ENCODE measurements at regions not wholly inside any gene's neighbourhood (a gene's known extent, or its start where the extent isn't known, plus 50 kb on each side); places are given as distances from the start of the nearest gene placed in this dataset.

DNA sequence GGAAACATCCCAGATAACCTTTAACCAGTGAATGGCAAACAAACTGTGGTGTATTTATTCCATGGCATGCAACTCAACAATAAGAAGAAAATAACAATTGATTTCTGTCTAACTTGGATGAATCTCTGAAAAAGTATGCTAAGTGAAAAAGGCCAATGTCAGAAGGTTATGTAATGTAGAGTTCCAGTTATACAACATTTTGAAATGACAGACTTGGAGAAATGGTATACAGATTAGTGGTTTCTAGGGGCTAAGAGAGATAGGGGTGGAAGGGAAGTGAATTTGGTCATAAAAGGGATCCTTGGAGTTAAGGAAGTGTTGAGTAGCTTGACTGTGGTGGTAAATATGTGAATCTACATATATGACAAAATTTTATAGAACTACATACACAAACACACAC is 269.4 kb upstream of the SUCLG2 start:
- Histone ChIP-seq H3K36me3 (ENCODE audit: control insufficient read depth in 1 of 2, insufficient read depth in 2 of 2, low read depth in 1 of 2, low read length in 2 of 2) (no peaks in the 10 kb centered on the region), H3K14ac (ENCODE audit: low read length in 2 of 2) (no peak overlapping the region), H3K9ac (ENCODE audit: low read length) (no peak overlapping the region), H2AK5ac (ENCODE audit: low read length, severe bottlenecking) (no peak overlapping the region), H3K4me1 (ENCODE audit: control insufficient read depth, insufficient read depth, low read depth, low read length) (no peaks in the 10 kb centered on the region), H3K4ac (ENCODE audit: low read depth in 1 of 2, low read length in 2 of 2) (no peak overlapping the region), H3K18ac (ENCODE audit: low read depth in 1 of 2, low read length in 2 of 2) (no peak overlapping the region), H3K79me1 (replicated peaks; ENCODE audit: low read length, poor library complexity, severe bottlenecking) (no peaks in the 10 kb centered on the region), H2AFZ (ENCODE audit: low read depth, low read length) (no peak overlapping the region), H2BK15ac (ENCODE audit: low read depth, poor library complexity, severe bottlenecking) (no peak overlapping the region), H3K4me3 (ENCODE audit: insufficient read depth in 1 of 2, low read depth in 1 of 2, low read length in 2 of 2) (no peak overlapping the region), H4K91ac (ENCODE audit: low read length) (no peak overlapping the region), H3K9me3 (ENCODE audit: control insufficient read depth, low read length) (peaks cover 12% of the 10 kb centered on the region), H3K27ac (ENCODE audit: low read length, poor library complexity, severe bottlenecking) (no peak overlapping the region), H3K4me2 (ENCODE audit: low read length, poor library complexity, severe bottlenecking) (no peak overlapping the region), H3K23ac (ENCODE audit: low read length in 2 of 2) (no peak overlapping the region), H2BK5ac (ENCODE audit: low read depth, low read length, poor library complexity, severe bottlenecking) (no peak overlapping the region), H2BK120ac (ENCODE audit: low read depth, low read length) (no peak overlapping the region), H4K8ac (ENCODE audit: low read length) (no peak overlapping the region), H3K27me3 (ENCODE audit: control insufficient read depth in 1 of 2, insufficient read depth in 1 of 2, low read length in 2 of 2) (no peaks in the 10 kb centered on the region), H2BK12ac (ENCODE audit: low read length in 2 of 2) (no peak overlapping the region)
- DNase-seq = no peak

DNA sequence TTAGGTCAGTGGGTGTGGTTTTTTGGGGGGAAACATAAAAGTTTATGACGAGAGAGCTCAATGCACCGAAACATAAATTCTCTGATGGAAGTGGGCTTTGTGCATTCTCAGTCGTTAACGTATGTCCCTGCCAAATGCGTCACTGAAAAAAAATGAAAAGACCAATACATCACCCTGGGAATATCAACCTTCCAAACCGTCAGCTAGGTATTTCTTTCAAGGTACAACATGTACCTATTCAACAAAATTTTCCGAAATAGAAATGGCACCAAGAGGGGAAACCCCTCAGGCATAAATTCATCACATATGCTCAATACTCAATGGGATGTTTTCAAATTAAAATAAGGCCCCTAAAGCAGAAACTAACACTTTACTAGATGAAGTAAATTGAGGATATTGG is 266.6 kb upstream of the SUCLG2 start:
- Histone ChIP-seq H2BK120ac (ENCODE audit: low read depth, low read length) (no peak overlapping the region), H4K8ac (ENCODE audit: low read length) (no peak overlapping the region), H2AK5ac (ENCODE audit: low read length, severe bottlenecking) (no peak overlapping the region), H3K18ac (ENCODE audit: low read depth in 1 of 2, low read length in 2 of 2) (no peak overlapping the region), H3K23ac (ENCODE audit: low read length in 2 of 2) (no peak overlapping the region), H3K27me3 (ENCODE audit: control insufficient read depth in 1 of 2, insufficient read depth in 1 of 2, low read length in 2 of 2) (no peaks in the 10 kb centered on the region), H3K79me1 (replicated peaks; ENCODE audit: low read length, poor library complexity, severe bottlenecking) (no peaks in the 10 kb centered on the region), H3K4ac (ENCODE audit: low read depth in 1 of 2, low read length in 2 of 2) (no peak overlapping the region), H2AFZ (ENCODE audit: low read depth, low read length) (no peak overlapping the region), H3K9me3 (ENCODE audit: control insufficient read depth, low read length) (peaks cover 5% of the 10 kb centered on the region), H3K4me2 (ENCODE audit: low read length, poor library complexity, severe bottlenecking) (no peak overlapping the region), H3K14ac (ENCODE audit: low read length in 2 of 2) (no peak overlapping the region), H3K4me3 (ENCODE audit: insufficient read depth in 1 of 2, low read depth in 1 of 2, low read length in 2 of 2) (no peak overlapping the region), H3K36me3 (ENCODE audit: control insufficient read depth in 1 of 2, insufficient read depth in 2 of 2, low read depth in 1 of 2, low read length in 2 of 2) (no peaks in the 10 kb centered on the region), H3K27ac (ENCODE audit: low read length, poor library complexity, severe bottlenecking) (no peak overlapping the region), H4K91ac (ENCODE audit: low read length) (no peak overlapping the region), H2BK5ac (ENCODE audit: low read depth, low read length, poor library complexity, severe bottlenecking) (no peak overlapping the region), H2BK15ac (ENCODE audit: low read depth, poor library complexity, severe bottlenecking) (no peak overlapping the region), H3K9ac (ENCODE audit: low read length) (no peak overlapping the region), H2BK12ac (ENCODE audit: low read length in 2 of 2) (no peak overlapping the region), H3K4me1 (ENCODE audit: control insufficient read depth, insufficient read depth, low read depth, low read length) (no peaks in the 10 kb centered on the region)
- WGBS = 83% methylated on average over 7 of the region's 7 CpGs
- no peak for DNase-seq

DNA sequence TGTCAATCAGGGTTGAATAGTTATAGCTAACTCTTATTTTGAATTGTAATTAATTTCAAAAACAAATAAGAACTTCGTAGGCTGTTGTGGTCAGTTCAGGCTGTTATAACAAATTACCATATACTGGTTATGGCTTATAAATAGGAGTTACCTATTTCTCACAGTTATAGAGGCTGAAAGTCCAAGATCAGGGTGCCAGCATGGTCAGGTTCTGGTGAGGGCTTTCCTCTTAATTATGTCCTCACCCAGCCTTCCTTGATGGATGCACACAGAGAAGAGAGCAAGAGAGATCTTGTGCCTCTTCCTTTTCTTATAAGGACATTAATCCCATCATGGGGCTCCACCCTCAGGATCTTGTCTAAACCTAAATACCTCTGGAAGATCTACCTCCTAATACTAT is 265.9 kb upstream of the SUCLG2 start:
- Histone ChIP-seq H2BK5ac (ENCODE audit: low read depth, low read length, poor library complexity, severe bottlenecking) (no peak overlapping the region), H3K14ac (ENCODE audit: low read length in 2 of 2) (no peak overlapping the region), H3K9me3 (ENCODE audit: control insufficient read depth, low read length) (peaks cover 5% of the 10 kb centered on the region), H4K91ac (ENCODE audit: low read length) (no peak overlapping the region), H3K23ac (ENCODE audit: low read length in 2 of 2) (no peak overlapping the region), H2BK15ac (ENCODE audit: low read depth, poor library complexity, severe bottlenecking) (no peak overlapping the region), H3K4me1 (ENCODE audit: control insufficient read depth, insufficient read depth, low read depth, low read length) (no peaks in the 10 kb centered on the region), H3K9ac (ENCODE audit: low read length) (no peak overlapping the region), H3K4me3 (ENCODE audit: insufficient read depth in 1 of 2, low read depth in 1 of 2, low read length in 2 of 2) (no peak overlapping the region), H3K27me3 (ENCODE audit: control insufficient read depth in 1 of 2, insufficient read depth in 1 of 2, low read length in 2 of 2) (no peaks in the 10 kb centered on the region), H2AK5ac (ENCODE audit: low read length, severe bottlenecking) (no peak overlapping the region), H2AFZ (ENCODE audit: low read depth, low read length) (no peak overlapping the region), H3K4me2 (ENCODE audit: low read length, poor library complexity, severe bottlenecking) (no peak overlapping the region), H4K8ac (ENCODE audit: low read length) (no peak overlapping the region), H3K27ac (ENCODE audit: low read length, poor library complexity, severe bottlenecking) (no peak overlapping the region), H2BK12ac (ENCODE audit: low read length in 2 of 2) (no peak overlapping the region), H3K18ac (ENCODE audit: low read depth in 1 of 2, low read length in 2 of 2) (no peak overlapping the region), H3K4ac (ENCODE audit: low read depth in 1 of 2, low read length in 2 of 2) (no peak overlapping the region), H3K79me1 (replicated peaks; ENCODE audit: low read length, poor library complexity, severe bottlenecking) (no peaks in the 10 kb centered on the region), H3K36me3 (ENCODE audit: control insufficient read depth in 1 of 2, insufficient read depth in 2 of 2, low read depth in 1 of 2, low read length in 2 of 2) (no peaks in the 10 kb centered on the region), H2BK120ac (ENCODE audit: low read depth, low read length) (no peak overlapping the region)
- WGBS = no CpG with 5 or more reads among the region's 1 CpG
- no peak for DNase-seq

DNA sequence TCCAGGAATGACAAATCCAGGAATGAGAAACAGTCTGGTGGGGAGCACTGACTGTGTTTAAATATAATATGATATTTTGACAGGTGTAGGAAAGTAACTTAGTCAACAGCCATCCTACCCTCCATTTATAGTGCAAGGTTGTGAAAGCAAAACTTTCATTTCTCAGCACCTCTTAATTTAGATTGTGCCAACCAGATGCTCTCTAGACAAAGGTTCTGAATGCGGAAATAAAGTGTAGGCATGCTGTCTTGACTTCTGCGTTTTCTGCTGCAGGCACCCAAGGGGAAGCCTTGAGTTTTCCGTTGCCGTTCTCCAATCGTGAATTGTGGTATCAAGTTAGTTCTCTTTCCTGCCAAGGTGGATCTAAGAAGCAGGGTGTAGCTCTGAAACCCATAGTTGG is 261.9 kb upstream of the SUCLG2 start:
- Histone ChIP-seq H3K4me1 (ENCODE audit: control insufficient read depth, insufficient read depth, low read depth, low read length) (no peaks in the 10 kb centered on the region), H2BK120ac (ENCODE audit: low read depth, low read length) (no peak overlapping the region), H3K9me3 (ENCODE audit: control insufficient read depth, low read length) (peaks cover under 1% of the 10 kb centered on the region), H3K4me2 (ENCODE audit: low read length, poor library complexity, severe bottlenecking) (no peak overlapping the region), H3K23ac (ENCODE audit: low read length in 2 of 2) (no peak overlapping the region), H3K14ac (ENCODE audit: low read length in 2 of 2) (no peak overlapping the region), H2BK5ac (ENCODE audit: low read depth, low read length, poor library complexity, severe bottlenecking) (no peak overlapping the region), H3K4me3 (ENCODE audit: insufficient read depth in 1 of 2, low read depth in 1 of 2, low read length in 2 of 2) (no peak overlapping the region), H3K4ac (ENCODE audit: low read depth in 1 of 2, low read length in 2 of 2) (no peak overlapping the region), H3K36me3 (ENCODE audit: control insufficient read depth in 1 of 2, insufficient read depth in 2 of 2, low read depth in 1 of 2, low read length in 2 of 2) (no peaks in the 10 kb centered on the region), H2AK5ac (ENCODE audit: low read length, severe bottlenecking) (no peak overlapping the region), H2BK12ac (ENCODE audit: low read length in 2 of 2) (no peak overlapping the region), H3K18ac (ENCODE audit: low read depth in 1 of 2, low read length in 2 of 2) (no peak overlapping the region), H3K9ac (ENCODE audit: low read length) (no peak overlapping the region), H2AFZ (ENCODE audit: low read depth, low read length) (no peak overlapping the region), H3K79me1 (replicated peaks; ENCODE audit: low read length, poor library complexity, severe bottlenecking) (no peaks in the 10 kb centered on the region), H3K27me3 (ENCODE audit: control insufficient read depth in 1 of 2, insufficient read depth in 1 of 2, low read length in 2 of 2) (no peaks in the 10 kb centered on the region), H4K91ac (ENCODE audit: low read length) (no peak overlapping the region), H3K27ac (ENCODE audit: low read length, poor library complexity, severe bottlenecking) (no peak overlapping the region), H2BK15ac (ENCODE audit: low read depth, poor library complexity, severe bottlenecking) (no peak overlapping the region), H4K8ac (ENCODE audit: low read length) (no peak overlapping the region)
- no peak for DNase-seq
- 92% methylated on average over 5 of the region's 5 CpGs for WGBS
